ENCODE measurements at regions not wholly inside any gene's neighbourhood (a gene's known extent, or its start where the extent isn't known, plus 50 kb on each side); places are given as distances from the start of the nearest gene placed in this dataset.

DNA sequence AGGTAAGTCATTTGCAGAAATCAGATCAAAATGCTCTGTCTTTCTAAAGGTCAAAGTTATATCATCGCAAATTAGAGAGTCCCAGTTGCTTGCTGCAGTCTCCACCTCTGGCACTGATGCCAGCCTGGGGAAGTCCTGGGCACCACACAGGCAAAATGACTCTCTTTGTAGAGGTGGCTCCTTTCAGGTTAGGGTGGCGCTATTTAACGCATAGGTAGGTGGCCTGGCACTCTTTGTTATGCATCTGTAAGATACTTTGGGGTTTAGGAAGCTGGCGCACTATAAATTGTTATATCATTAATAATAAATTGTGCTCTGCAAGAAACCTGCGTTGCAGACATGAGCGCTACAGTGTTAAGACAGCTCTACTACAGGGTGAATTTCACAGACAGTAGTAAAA, 268.5 kb downstream of the ICOS start:
- no peak for TF ChIP-seq REST (IDR thresholded peaks at IDR 0.05; ENCODE audit: unreplicated experiment)
- no peak for TF ChIP-seq CTCF (conservative IDR thresholded peaks at IDR 0.05; ENCODE audit: low read depth in 2 of 2)
- no peak for TF ChIP-seq POLR2AphosphoS5 (IDR thresholded peaks at IDR 0.05; ENCODE audit: low read depth)
- TF ChIP-seq EZH2 (IDR thresholded peaks at IDR 0.05; ENCODE audit: low read depth, unreplicated experiment), result no peak
- no peak for TF ChIP-seq EZH2phosphoT487 (IDR thresholded peaks at IDR 0.05; ENCODE audit: unreplicated experiment)
- no peak for TF ChIP-seq JUNB (IDR thresholded peaks at IDR 0.05; ENCODE audit: unreplicated experiment)
- no peak for TF ChIP-seq STAT1 (IDR thresholded peaks at IDR 0.05; ENCODE audit: unreplicated experiment)
- TF ChIP-seq ZNF114 (CRISPR knock-in tag; IDR thresholded peaks at IDR 0.05), result no peak
- TF ChIP-seq ETS1 (IDR thresholded peaks at IDR 0.05), result no peak

All from GM23338 (cell line).